Gastrocnemius medialis (tissue), 4 donors: ENCODE measurements at regions not wholly inside any gene's neighbourhood (a gene's known extent, or its start where the extent isn't known, plus 50 kb on each side); places are given as distances from the start of the nearest gene placed in this dataset.

Experiments used
- POLR2A ChIP-seq, 2 donors: fragments of 450-650 bp; IDR thresholded peaks; one replicate each; pipeline ENCODE4 v1.6.1; 2017; ENCODE audit warnings: antibody characterized with exemption in 2 of 2, mild to moderate bottlenecking in 2 of 2, moderate library complexity in 2 of 2
- TF ChIP-seq, protein P1 (sequence below), 5 experiments: fragments of 450-650 bp in 3 of 5; fragments of 200-600 bp in 2 of 5; sonication (generic) in 2 of 5; IDR thresholded peaks in 4 of 5; conservative IDR thresholded peaks in 1 of 5; 1 replicate in 4 of 5; 2 replicates in 1 of 5; pipeline ENCODE4 v1.5.1; 2016 to 2019; ENCODE audit warnings: antibody characterized with exemption in 5 of 5, mild to moderate bottlenecking in 3 of 5, moderate library complexity in 3 of 5

DNA sequence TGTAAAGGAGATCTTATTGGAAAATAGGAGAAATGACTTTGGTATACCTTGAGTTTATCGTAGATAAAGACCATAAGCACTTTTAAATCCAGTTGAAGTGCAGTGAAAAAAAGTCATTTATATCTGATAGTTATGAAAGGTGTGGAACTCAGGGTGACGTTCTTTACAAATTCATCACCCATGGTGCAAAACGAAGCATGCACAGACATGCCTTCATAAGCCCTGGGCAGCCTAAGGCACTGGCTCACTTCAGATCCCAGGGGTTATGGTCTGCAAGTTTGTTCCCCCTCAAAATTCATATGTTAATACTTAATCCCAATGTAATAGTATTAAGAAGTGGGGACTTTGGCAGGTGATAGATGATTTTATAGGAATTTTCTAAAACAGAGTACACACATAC, 1216.4 kb upstream of the USP15 start:
- TF ChIP-seq, protein P1, sequence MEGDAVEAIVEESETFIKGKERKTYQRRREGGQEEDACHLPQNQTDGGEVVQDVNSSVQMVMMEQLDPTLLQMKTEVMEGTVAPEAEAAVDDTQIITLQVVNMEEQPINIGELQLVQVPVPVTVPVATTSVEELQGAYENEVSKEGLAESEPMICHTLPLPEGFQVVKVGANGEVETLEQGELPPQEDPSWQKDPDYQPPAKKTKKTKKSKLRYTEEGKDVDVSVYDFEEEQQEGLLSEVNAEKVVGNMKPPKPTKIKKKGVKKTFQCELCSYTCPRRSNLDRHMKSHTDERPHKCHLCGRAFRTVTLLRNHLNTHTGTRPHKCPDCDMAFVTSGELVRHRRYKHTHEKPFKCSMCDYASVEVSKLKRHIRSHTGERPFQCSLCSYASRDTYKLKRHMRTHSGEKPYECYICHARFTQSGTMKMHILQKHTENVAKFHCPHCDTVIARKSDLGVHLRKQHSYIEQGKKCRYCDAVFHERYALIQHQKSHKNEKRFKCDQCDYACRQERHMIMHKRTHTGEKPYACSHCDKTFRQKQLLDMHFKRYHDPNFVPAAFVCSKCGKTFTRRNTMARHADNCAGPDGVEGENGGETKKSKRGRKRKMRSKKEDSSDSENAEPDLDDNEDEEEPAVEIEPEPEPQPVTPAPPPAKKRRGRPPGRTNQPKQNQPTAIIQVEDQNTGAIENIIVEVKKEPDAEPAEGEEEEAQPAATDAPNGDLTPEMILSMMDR (IDR thresholded peaks at IDR 0.05 in 4 of 5, conservative IDR thresholded peaks at IDR 0.05 in 1 of 5) = no peak
- no peak for TF ChIP-seq POLR2A (IDR thresholded peaks at IDR 0.05)
